Medulla oblongata (tissue), 1 donor: ENCODE measurements at regions not wholly inside any gene's neighbourhood (a gene's known extent, or its start where the extent isn't known, plus 50 kb on each side); places are given as distances from the start of the nearest gene placed in this dataset.
A peak's percentile ranks its signal among the peaks of the same experiment; 100 is the strongest.

Experiments
- DNase-seq: peaks from one replicate; pipeline ENCODE4 v3.0.0-alpha.2; 2015; ENCODE audit errors: extremely low spot score

GRCh38 chr1:83770319-83770661 is 228.6 kb downstream of the TTLL7 start:
- no peak for DNase-seq

DNA sequence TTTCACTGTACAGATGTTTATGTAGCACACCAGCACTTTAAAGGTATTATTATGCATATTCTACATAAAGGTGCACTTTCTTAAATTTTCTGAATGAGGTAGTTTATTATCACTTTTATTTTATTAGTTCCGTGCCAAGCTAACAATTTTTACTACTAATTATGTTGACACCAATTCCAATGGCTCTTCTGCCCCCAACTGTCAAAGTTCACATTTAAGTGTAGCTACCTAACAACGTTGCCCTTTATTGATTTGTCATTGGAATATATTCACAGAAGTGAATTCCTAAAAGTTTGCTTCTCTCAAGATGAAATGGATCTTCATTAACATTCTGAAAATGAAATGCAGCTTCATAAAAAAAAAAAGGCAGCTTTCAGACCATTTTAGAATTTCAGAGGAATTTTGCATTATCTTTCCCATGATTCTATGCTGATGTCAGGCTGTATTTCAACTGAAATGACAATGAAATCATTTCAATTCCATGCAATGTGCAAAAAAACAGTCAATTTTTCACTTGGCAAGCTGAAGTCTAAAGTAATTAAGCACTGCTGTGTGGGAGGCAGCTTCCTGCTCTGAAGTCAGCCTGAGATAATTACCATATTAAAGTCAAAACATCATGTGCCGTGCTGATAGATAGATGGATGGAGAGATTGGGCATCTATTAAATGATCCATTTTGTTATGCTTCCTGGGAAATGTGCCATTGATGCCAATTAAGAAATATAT is 229.2 kb downstream of the TTLL7 start:
- DNase-seq, result no peak

GRCh38 chr1:83769072-83769471 is 229.9 kb downstream of the TTLL7 start:
- no peak for DNase-seq

DNA sequence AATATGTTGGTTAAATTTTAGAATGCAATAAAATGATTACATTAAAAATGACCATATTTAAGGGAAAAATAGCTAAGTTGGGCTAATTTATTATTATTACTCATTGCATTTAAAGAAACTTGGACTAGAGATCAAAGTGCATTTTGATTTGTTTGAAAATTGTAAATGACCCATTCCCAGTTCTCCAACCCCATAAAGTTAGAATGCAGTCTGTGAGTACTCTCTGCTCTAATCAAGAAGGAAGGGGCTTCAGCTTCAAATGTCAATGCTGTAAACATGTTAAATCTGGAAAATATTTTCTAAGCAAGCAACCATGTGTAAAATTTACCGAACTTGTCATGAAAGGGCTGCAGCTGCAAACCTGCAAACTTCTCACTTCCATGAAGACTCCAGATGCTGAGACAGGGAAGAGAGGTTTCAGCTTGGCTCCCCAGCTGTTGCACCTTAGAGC is 232.7 kb downstream of the TTLL7 start:
- DNase-seq, result no peak

DNA sequence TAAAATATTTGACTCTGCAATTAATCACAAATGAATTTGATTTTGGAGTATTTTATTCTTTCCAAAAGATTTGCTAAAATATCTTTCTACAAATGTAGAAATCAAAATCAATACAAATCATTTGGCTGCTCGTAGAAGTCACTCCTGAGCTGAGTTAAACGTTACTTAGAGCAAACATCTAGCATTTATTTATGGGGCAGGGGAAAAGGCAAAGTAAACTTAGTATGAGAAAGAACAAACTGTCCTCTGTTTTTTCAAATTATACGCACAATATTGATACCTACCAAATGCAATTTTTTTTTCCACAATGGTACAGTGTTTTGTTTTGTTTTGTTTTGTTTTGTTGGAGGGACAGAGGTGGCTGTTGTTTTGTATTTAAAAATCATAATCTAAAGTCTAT is 233.8 kb downstream of the TTLL7 start:
- DNase-seq, result no peak

DNA sequence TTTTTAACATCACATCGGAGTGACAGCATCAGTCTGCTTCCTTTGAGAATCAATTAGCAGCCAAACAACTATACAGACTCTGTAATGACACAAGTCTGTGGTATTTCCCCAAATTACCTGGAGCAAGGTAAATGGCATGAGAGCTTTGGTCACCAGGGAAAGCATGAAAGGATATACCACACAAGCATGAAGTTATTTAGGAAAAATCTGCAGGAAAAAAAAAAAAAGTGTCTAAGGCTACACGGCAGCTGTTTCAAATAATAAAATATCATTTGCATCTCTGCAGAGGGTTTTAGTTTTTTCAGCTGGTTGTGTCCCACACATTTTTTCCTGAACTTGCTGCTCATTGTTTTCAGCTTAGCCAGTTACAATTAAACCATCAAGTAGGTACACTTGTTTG is 234.7 kb downstream of the TTLL7 start:
- no peak for DNase-seq

GRCh38 chr1:83763361-83764095 is 235.4 kb downstream of the TTLL7 start:
- no peak for DNase-seq

DNA sequence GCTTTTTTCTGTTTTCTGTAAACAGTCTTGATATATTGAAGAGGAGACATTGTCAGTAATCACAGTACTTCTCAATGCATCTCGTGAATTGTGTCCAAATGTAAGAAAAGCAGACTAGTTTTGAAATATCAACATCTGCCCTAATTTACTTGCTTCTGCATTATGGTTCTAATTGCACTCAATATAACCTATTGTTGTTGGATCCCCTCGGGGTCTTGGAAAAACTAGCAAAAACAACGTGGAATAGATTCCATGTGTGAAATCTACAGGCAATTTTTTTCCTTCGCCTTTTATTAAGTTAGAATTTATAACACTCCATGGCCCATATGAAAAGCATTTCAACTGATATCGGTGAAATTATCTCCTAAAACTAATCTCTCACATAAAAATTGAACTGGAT is 236.5 kb downstream of the TTLL7 start:
- no peak for DNase-seq

DNA sequence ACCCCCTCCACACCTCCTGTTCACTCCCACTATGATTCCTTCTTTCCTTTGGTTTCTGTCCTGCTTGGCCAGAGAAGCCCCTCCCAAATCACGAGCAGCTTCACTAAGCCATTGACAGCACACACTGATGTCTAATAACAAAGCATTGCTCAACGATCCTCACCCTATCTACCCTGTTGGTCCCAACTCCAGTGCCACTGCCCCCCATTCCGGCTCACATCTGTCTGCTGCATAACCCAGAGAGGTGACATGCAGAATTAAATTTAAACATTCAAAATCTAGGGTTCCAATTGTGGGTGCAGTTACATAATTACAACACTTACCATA is 236.9 kb downstream of the TTLL7 start:
- DNase-seq, result no peak

- no peak for DNase-seq
Measured at GRCh38 chr1:83761167-83762038, 237.5 kb downstream of the TTLL7 start.

DNA sequence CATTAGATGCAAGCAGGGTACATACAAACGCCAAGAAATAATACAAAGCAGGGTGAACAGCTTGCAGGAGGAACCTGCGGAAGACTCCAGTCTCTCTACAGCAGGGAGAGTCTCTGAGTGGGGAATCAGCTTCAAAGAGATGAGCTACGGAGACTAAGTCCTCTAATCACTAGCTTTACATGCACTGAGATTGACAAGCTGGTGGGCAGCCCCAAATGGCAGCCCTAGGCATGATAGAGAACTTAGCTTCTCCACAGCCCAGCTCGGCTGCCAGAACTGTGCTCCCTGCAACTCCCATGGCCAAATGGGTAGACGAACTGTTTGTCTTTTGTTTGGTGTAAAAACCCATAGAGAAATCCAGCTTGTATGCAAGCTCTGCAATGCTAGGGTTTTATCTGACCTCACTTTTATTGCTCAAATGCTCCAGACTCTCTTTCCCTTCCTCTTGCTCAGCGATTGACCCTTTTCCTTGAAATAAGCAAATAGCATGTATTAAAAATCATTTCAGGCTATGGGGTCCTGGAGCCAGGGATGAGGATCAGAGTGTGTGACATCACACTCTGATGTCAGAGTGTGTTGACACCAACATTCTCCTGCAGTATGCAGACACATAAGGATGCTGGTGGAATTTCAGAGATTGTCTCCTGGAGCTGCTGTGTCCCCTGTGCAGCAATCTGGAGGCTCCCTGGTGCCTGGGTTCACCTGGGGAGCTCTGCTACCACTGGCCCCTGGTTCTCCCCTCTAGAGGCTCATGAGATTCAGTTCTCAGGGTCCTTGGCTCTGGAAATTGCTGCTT is 238.5 kb downstream of the TTLL7 start:
- no peak for DNase-seq

DNA sequence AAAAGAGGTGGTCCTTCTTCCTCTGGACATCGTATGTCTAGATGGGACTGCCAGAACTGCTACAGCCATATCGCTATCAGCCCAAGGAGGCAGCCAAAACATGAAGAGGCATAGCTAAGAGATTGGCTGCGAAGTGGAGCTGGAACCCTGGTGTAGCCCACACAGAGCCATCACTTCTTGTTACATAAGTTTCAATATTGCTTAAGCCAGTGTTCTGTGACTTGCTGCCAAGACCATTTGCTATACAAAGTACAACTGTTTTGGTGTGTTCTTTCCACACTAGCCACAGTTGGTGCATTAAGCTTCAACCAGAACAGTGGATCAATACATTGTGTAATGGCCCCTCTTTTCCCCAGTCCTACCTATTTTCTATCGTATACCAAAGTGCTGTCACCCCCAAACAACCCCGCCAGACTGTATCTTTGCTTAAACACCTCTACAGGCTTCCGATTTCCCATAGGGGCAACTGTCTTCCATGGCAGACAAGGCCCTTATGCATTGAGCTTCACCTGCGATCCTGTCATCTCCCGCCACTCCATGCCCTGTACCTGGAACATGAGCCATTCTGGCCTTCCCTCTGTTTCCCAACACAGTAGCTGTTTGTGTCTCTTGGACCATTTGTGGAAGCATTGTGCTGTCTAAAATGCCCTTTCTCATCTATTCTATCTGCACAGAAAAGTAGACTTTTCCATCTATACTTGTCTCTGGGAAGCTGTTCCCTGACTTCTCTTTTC is 241.8 kb downstream of the TTLL7 start:
- no peak for DNase-seq

GRCh38 chr1:83751602-83752001 is 247.3 kb downstream of the TTLL7 start:
- DNase-seq, result no peak

DNA sequence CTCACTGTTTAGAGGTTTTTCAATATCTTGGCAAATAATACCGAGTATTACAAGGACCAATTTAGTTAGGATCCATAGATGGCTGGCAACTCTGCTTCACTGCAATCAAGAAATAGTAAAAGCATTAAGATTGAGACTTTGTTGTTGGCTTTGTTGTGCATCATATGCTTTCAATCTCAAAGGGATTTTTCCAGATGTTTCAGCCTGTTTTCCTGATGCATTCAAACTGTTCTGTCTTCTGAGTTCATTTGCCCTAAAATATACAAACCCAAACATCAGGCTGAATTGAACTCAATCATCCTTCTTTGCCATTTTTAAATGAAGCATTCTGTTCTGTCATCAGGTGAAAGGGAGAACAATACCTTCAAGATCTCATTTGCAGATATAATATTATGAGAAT is 248.7 kb downstream of the TTLL7 start:
- no peak for DNase-seq

- no peak for DNase-seq
Measured at GRCh38 chr1:83747853-83748482, 251.0 kb downstream of the TTLL7 start.

DNA sequence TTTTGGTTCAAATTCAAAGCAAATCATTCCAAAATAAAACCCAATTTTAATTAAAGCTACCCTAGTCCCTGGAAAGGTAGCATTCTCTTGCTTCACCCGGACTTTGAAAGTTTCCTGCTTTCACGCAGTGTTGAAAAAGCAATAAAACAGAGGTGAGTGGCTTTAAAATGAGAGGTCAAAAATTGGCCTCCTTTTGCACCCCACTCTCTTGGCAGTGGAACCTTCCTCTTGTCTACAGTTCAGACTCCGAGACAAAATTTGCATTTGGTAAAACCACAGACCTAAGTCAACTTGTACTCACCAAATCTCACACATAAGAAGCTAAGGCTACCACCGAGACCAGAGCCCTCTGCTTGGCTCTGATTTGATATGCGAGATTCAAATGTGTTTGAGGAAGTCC is 252.7 kb downstream of the TTLL7 start:
- DNase-seq, result no peak

DNA sequence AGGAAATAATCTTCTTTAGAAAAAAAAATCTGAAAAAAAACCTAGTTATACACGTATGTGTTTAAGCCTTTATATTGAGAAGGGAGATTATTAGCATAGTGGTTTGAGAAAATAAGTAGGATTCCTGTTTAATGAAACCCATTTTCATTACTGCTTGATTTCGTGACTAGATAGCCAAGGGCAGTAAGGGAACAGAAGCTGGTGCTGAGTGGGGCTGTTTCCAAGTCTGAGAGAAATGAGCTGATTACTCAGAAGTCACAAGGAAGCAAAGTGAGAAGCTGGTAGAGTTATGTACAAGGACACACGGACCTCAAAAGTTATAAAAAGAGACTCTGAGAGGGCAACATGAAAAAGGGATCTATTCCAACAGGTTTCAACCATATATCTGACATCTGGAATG is 256.5 kb downstream of the TTLL7 start:
- DNase-seq, result no peak

DNA sequence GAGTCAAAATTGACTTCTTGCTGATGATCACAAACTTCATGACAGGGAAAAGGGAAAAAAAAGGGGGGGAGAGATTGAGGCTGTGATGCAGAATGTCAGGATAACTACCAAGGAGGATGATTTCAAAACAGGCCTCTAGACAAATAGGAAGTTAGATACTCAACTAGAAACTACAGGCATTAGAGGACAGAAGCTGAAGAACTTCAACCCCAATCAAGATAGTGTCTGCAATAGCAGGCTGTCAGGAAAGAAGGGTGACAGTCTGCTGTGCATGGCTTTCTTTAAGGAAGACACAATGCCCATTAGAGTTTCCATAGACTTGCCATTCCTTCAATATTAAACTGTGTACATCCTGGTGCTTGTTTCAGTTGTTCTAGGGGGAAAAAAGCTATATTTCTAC is 257.2 kb downstream of the TTLL7 start:
- DNase-seq, result no peak

- DNase-seq, result no peak
Measured at GRCh38 chr1:83741348-83741747, 257.6 kb downstream of the TTLL7 start.

DNA sequence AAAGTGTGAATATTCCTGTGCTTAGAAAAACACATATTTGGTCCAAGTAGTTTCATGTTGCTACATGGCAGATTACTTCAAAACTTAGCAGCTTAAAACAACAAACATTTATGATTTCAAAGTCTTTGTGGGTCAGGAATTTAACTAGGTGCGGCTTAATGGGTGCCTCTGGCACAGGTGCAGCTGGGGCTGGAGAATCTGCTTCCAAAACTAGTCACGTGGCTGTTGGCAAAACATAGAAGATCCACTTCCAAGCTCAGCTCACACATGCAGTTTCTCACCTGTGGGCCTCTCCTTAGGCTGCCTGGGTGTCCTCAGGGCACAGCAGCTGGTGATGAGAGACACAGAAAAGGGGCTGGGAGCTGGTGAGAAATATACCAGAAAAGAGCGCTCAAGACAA is 263.4 kb downstream of the TTLL7 start:
- no peak for DNase-seq

DNA sequence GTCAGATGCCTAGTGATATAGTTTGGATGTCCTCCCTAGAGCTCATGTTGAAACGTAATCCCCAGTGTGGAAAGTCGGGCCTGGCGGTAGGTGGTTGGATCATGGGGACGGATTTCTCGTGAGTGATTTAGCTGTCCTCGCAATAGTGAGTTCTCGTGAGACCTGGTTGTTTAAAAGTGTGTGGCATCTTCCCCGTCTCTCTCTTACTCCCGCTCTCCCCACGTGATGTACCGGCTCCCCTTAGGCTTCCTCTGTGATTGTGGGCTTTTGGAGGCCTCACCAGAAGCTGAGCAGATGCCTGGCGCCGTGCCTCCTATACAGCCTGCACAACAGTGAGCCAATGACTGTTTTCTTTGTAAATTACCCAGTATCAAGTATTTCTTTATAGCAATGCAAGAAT is 264.5 kb downstream of the TTLL7 start:
- DNase-seq, result peak; percentile 4
